IMR-90 (cell line): ENCODE measurements at regions not wholly inside any gene's neighbourhood (a gene's known extent, or its start where the extent isn't known, plus 50 kb on each side); places are given as distances from the start of the nearest gene placed in this dataset.
"Not testable (repeated sequence)": the region's sequence is repeated elsewhere in the genome, so short reads cannot be mapped to it uniquely, and the experiment has no call there.

Experiments
- CHD1 ChIP-seq: IDR thresholded peaks from 2 replicates; pipeline ENCODE4 v1.6.1; 2012; ENCODE audit warnings: low read depth, low read length, improper control_type of control experiment
- MAZ ChIP-seq: IDR thresholded peaks from 2 replicates; pipeline ENCODE4 v1.6.1; 2012; ENCODE audit warnings: low read depth, mild to moderate bottlenecking, low read length, improper control_type of control experiment, moderate library complexity, borderline replicate concordance
- MXI1 ChIP-seq: IDR thresholded peaks from 2 replicates; pipeline ENCODE4 v1.6.1; 2012; ENCODE audit warnings: low read depth, mild to moderate bottlenecking, low read length, moderate library complexity, borderline replicate concordance
- POLR2A ChIP-seq: IDR thresholded peaks from 2 replicates; pipeline ENCODE4 v1.6.1; 2012; ENCODE audit warnings: mild to moderate bottlenecking, low read depth, low read length
- RCOR1 ChIP-seq: IDR thresholded peaks from 2 replicates; pipeline ENCODE4 v1.6.1; 2012; ENCODE audit warnings: mild to moderate bottlenecking, low read length, improper control_type of control experiment; ENCODE audit not compliant: insufficient replicate concordance
- RFX5 ChIP-seq: IDR thresholded peaks from 2 replicates; pipeline ENCODE4 v1.8.0; 2012; ENCODE audit warnings: low read depth, mild to moderate bottlenecking, low read length, moderate library complexity
- SMC3 ChIP-seq: fragments of 150-350 bp; IDR thresholded peaks from 2 replicates; pipeline ENCODE4 v1.6.1; 2016; ENCODE audit warnings: low read depth, mild to moderate bottlenecking, antibody characterized with exemption, low read length, moderate library complexity
- USF2 ChIP-seq: fragments of 150-350 bp; IDR thresholded peaks from 2 replicates; pipeline ENCODE4 v1.6.1; 2017; ENCODE audit warnings: mild to moderate bottlenecking, antibody characterized with exemption, low read length, low read depth
- TF ChIP-seq, protein P1 (sequence below): conservative IDR thresholded peaks from 2 replicates; pipeline ENCODE4 v1.5.1; 2012; ENCODE audit warnings: mild to moderate bottlenecking, low read depth, low read length, improper control_type of control experiment
- TF ChIP-seq, protein P2 (sequence below): fragments of 150-350 bp; IDR thresholded peaks from 2 replicates; pipeline ENCODE4 v1.6.1; 2016; ENCODE audit warnings: low read depth, mild to moderate bottlenecking, low read length, moderate library complexity, borderline replicate concordance

DNA sequence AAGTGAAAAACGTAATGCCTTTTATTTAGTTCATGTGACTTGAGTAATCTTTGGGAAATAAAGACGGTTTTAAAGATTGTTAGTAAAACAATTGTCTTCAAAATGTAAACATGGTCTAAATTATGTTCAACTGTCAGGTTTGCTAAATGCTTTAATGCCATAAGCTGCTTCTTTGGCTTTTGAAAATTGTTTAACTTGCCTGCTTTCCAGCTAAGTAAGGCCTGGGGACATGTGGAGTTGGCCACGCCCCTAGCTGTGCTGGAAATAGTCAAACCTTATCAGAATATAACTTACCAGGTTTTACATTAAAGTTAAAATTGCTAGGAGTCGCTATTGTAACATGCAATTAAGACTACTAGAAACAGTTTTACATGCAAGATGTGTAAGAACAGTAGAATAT is 203.9 kb downstream of the B3GLCT start:
- TF ChIP-seq, protein P1, sequence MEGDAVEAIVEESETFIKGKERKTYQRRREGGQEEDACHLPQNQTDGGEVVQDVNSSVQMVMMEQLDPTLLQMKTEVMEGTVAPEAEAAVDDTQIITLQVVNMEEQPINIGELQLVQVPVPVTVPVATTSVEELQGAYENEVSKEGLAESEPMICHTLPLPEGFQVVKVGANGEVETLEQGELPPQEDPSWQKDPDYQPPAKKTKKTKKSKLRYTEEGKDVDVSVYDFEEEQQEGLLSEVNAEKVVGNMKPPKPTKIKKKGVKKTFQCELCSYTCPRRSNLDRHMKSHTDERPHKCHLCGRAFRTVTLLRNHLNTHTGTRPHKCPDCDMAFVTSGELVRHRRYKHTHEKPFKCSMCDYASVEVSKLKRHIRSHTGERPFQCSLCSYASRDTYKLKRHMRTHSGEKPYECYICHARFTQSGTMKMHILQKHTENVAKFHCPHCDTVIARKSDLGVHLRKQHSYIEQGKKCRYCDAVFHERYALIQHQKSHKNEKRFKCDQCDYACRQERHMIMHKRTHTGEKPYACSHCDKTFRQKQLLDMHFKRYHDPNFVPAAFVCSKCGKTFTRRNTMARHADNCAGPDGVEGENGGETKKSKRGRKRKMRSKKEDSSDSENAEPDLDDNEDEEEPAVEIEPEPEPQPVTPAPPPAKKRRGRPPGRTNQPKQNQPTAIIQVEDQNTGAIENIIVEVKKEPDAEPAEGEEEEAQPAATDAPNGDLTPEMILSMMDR: not testable (repeated sequence)
- not testable (repeated sequence) for TF ChIP-seq RCOR1, MAZ, POLR2A, CHD1, USF2, SMC3, MXI1, RFX5
- TF ChIP-seq, protein P2, sequence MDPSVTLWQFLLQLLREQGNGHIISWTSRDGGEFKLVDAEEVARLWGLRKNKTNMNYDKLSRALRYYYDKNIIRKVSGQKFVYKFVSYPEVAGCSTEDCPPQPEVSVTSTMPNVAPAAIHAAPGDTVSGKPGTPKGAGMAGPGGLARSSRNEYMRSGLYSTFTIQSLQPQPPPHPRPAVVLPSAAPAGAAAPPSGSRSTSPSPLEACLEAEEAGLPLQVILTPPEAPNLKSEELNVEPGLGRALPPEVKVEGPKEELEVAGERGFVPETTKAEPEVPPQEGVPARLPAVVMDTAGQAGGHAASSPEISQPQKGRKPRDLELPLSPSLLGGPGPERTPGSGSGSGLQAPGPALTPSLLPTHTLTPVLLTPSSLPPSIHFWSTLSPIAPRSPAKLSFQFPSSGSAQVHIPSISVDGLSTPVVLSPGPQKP: not testable (repeated sequence)
